Uterus (tissue), 3 donors: ENCODE measurements at regions not wholly inside any gene's neighbourhood (a gene's known extent, or its start where the extent isn't known, plus 50 kb on each side); places are given as distances from the start of the nearest gene placed in this dataset.

Experiments used
- DNase-seq, 2 donors: peaks; one replicate each; pipeline ENCODE4 v3.0.0-alpha.2; 2019 to 2020
- H3K27ac ChIP-seq, 2 donors: fragments of 200-600 bp; sonication (generic); 1 replicate in 1 of 2; 2 replicates in 1 of 2; pipeline ENCODE4 v1.5.1; 2016 to 2018
- H3K27me3 ChIP-seq, 2 donors: fragments of 200-600 bp; sonication (generic); one replicate each; pipeline ENCODE4 v1.5.1; 2018 to 2019; ENCODE audit warnings: control low read depth in 1 of 2
- H3K36me3 ChIP-seq, 2 donors: fragments of 200-600 bp; sonication (generic); one replicate each; pipeline ENCODE4 v1.5.1; 2019; ENCODE audit warnings: control low read depth in 1 of 2
- H3K4me1 ChIP-seq, 2 donors: fragments of 200-600 bp; sonication (generic); one replicate each; pipeline ENCODE4 v1.5.1; 2018 to 2019; ENCODE audit warnings: control low read depth in 1 of 2
- H3K4me3 ChIP-seq, 2 donors: fragments of 200-600 bp; sonication (generic); 1 replicate in 1 of 2; 2 replicates in 1 of 2; pipeline ENCODE4 v1.5.1; 2018 to 2019; ENCODE audit warnings: mild to moderate bottlenecking in 1 of 2
- H3K9me3 ChIP-seq, 2 donors: fragments of 200-600 bp; sonication (generic); one replicate each; pipeline ENCODE4 v1.5.1; 2019; ENCODE audit warnings: control low read depth in 1 of 2
- POLR2A ChIP-seq, 2 donors: fragments of 450-650 bp; IDR thresholded peaks; one replicate each; pipeline ENCODE4 v1.6.1; 2016; ENCODE audit warnings: antibody characterized with exemption in 2 of 2, mild to moderate bottlenecking in 1 of 2, moderate library complexity in 1 of 2
- intact Hi-C: fragments of 100-400 bp; cut with DNase I; formaldehyde crosslinking; loops from one replicate; pipeline ENCODE4 v1.15.1; 2023; ENCODE audit warnings: low total_unique reads
- TF ChIP-seq, protein P1 (sequence below), 4 experiments: fragments of 200-600 bp in 2 of 4; fragments of 450-650 bp in 2 of 4; sonication (generic) in 2 of 4; IDR thresholded peaks; one replicate each; pipeline ENCODE4 v1.5.1; 2016 to 2019; ENCODE audit warnings: antibody characterized with exemption in 4 of 4, mild to moderate bottlenecking in 2 of 4, moderate library complexity in 1 of 4
- donor health status: DM: yes; HTN: yes; CAD: no.

DNA sequence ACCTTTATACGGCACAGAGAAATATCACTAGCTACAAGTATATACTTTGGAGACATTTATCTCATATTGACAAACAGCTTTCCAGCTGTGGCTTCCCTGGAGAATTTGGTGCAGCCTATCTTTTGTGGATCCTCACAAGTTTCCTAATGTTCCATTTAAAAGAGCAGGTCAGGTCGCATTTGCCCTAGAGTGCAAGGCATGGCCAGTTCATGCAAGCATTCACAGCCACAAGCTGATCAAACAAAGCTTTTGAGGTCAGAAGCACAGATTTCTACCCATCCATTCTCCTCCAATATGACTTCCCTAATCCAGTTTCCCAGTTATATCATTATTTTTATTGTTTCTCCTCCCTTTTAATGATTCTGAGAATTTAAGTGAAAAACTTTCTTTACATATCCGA is 1008.4 kb upstream of the AGA start:
- Histone ChIP-seq H3K4me1 (no peaks in the 10 kb centered on the region), H3K9me3 (no peaks in the 10 kb centered on the region), H3K27ac (no peak overlapping the region), H3K4me3 (no peak overlapping the region), H3K36me3 (no peaks in the 10 kb centered on the region), H3K27me3 (no peaks in the 10 kb centered on the region)
- intact Hi-C loops = no loop called here
- no peak for DNase-seq
- TF ChIP-seq, protein P1, sequence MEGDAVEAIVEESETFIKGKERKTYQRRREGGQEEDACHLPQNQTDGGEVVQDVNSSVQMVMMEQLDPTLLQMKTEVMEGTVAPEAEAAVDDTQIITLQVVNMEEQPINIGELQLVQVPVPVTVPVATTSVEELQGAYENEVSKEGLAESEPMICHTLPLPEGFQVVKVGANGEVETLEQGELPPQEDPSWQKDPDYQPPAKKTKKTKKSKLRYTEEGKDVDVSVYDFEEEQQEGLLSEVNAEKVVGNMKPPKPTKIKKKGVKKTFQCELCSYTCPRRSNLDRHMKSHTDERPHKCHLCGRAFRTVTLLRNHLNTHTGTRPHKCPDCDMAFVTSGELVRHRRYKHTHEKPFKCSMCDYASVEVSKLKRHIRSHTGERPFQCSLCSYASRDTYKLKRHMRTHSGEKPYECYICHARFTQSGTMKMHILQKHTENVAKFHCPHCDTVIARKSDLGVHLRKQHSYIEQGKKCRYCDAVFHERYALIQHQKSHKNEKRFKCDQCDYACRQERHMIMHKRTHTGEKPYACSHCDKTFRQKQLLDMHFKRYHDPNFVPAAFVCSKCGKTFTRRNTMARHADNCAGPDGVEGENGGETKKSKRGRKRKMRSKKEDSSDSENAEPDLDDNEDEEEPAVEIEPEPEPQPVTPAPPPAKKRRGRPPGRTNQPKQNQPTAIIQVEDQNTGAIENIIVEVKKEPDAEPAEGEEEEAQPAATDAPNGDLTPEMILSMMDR (IDR thresholded peaks at IDR 0.05) = no peak
- TF ChIP-seq POLR2A (IDR thresholded peaks at IDR 0.05) = no peak

DNA sequence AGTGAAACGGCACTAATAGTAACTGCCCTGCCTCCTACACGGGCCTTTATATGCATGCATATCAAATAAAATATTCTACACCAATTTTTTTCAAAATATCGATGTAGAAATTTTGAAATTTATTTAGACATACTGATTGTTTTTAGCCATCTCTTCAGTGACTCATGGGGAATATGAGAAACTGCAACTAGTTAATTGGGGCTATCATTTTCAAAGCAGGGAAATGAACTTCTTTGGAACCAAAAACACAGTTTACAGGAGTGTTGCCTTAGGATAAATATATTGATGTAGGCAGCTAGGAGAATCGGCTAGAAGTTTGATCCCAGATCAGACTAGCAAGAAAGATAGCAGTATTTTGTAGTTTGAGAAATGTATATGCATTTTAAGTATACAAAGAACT is 1010.8 kb upstream of the AGA start:
- Histone ChIP-seq H3K27ac (no peak overlapping the region), H3K9me3 (no peaks in the 10 kb centered on the region), H3K36me3 (no peaks in the 10 kb centered on the region), H3K4me3 (no peak overlapping the region), H3K27me3 (no peaks in the 10 kb centered on the region), H3K4me1 (no peaks in the 10 kb centered on the region)
- no peak for TF ChIP-seq POLR2A (IDR thresholded peaks at IDR 0.05)
- TF ChIP-seq, protein P1 (IDR thresholded peaks at IDR 0.05) = no peak
- no peak for DNase-seq
- intact Hi-C loops = no loop called here

DNA sequence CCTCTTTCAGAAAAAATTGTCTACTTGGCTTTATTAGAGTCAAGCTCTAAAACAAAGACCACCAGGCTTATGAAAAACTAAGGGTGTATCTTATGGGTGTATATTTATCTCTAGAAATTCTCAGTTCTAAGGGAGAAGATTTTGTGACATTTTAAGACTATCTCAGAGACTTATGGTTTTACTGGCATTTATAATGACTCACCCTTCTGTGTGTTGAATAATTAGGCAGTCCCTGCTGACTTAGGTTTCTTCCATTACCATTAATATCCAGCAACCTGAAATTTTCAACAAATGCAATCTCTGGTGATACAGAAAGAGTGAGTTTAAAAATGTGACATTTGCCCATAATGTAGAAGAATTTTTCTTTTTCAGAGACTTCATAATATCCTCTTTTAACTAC is 1015.0 kb upstream of the AGA start:
- no peak for TF ChIP-seq POLR2A (IDR thresholded peaks at IDR 0.05)
- TF ChIP-seq, protein P1 (IDR thresholded peaks at IDR 0.05) = no peak

DNA sequence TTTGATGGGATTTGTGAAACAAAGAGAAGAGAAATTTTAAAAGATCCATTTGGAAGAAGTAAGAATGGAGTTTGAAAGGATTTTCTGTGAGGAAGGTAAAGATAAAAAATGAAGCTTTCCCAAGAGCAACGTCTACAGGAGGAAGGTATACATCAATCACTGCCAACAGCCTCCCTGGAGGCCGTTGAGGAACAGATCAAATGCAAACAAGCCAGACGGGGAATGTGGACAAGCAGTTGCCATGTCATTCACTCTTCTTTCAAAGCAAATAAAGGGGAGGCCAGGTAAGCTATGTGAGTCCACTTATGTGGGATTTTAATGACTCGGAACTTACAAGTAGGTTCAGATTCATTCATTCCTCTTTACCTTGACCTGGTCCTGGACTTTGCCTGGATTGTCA is 1020.5 kb upstream of the AGA start:
- DNase-seq = no peak
- no peaks in the 10 kb centered on the region for H3K36me3 ChIP-seq
- H3K4me1 ChIP-seq = no peaks in the 10 kb centered on the region
- H3K4me3 ChIP-seq = no peak overlapping the region
- TF ChIP-seq, protein P1 (IDR thresholded peaks at IDR 0.05) = no peak
- no peak for TF ChIP-seq POLR2A (IDR thresholded peaks at IDR 0.05)
- no peak overlapping the region for H3K27ac ChIP-seq
- H3K27me3 ChIP-seq = no peaks in the 10 kb centered on the region
- intact Hi-C loops = no loop called here
- no peaks in the 10 kb centered on the region for H3K9me3 ChIP-seq

More for the DNA sequence above, 1015.0 kb upstream of the AGA start:
- no peak for DNase-seq
- H3K4me1 ChIP-seq = no peaks in the 10 kb centered on the region
- no peaks in the 10 kb centered on the region for H3K36me3 ChIP-seq
- H3K27ac ChIP-seq = no peak overlapping the region
- H3K9me3 ChIP-seq = no peaks in the 10 kb centered on the region
- no peaks in the 10 kb centered on the region for H3K27me3 ChIP-seq
- intact Hi-C loops = no loop called here
- H3K4me3 ChIP-seq = no peak overlapping the region

DNA sequence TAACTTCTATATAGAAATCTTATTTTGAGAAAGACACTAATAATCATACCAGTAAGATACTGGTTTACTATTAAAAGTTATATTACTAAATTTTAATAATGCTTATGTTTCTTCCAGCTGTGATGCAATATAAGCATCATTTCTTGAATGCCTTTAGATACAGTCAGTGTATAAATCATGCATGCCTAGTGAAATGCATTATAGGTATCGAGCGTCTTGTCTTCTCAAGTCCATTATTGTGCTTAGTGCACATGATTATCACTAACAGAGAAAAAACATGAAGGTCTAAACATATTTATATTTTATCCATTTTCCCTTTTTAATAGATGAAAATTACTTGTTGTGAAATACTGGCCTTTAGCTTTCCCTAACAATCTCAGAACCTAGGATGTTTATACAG is 1021.5 kb upstream of the AGA start:
- Histone ChIP-seq H3K9me3 (no peaks in the 10 kb centered on the region), H3K27me3 (no peaks in the 10 kb centered on the region), H3K4me3 (no peak overlapping the region), H3K4me1 (no peaks in the 10 kb centered on the region), H3K36me3 (no peaks in the 10 kb centered on the region), H3K27ac (no peak overlapping the region)
- intact Hi-C loops = no loop called here
- no peak for DNase-seq
- TF ChIP-seq POLR2A (IDR thresholded peaks at IDR 0.05) = no peak
- TF ChIP-seq, protein P1 (IDR thresholded peaks at IDR 0.05) = no peak
